ENCODE measurements at regions not wholly inside any gene's neighbourhood (a gene's known extent, or its start where the extent isn't known, plus 50 kb on each side); places are given as distances from the start of the nearest gene placed in this dataset.

- ChIA-PET CTCF (interaction anchor here (1.0 kb wide), 1 partner anchor 8 kb away, joined by 3 read pairs; no protein-coding TSS in a partner anchor), POLR2A (no interaction called here), SMC1A (ENCODE audit: uncharacterized antibody, unreplicated experiment) (no interaction called here), RAD21 (ENCODE audit: unreplicated experiment) (no interaction called here)
- no peak overlapping the region for H3K9ac ChIP-seq (ENCODE audit: control insufficient read depth, insufficient read depth, low read length)
- no peaks in the 10 kb centered on the region for H3K27me3 ChIP-seq (replicated peaks in 1 of 2; ENCODE audit: control insufficient read depth in 2 of 2, insufficient read depth in 2 of 2, low read length in 1 of 2)
- FAIRE-seq = no peak
- no TSS peak for BruUV-seq (replicated peaks)
- ATAC-seq = peak; percentile 34; the same call in 2 of the 3 replicates
- H4K20me1 ChIP-seq (ENCODE audit: control insufficient read depth, insufficient read depth) = no peaks in the 10 kb centered on the region
- intact Hi-C loops (cut with micrococcal nuclease; ENCODE audit: unreplicated experiment) = no loop called here
- H3K4me2 ChIP-seq (ENCODE audit: control insufficient read depth, insufficient read depth) = no peak overlapping the region
- no peak overlapping the region for H3K27ac ChIP-seq (ENCODE audit: control insufficient read depth, insufficient read depth)
- no peaks in the 10 kb centered on the region for H3K79me2 ChIP-seq (ENCODE audit: control insufficient read depth, insufficient read depth, low read length)
- TF ChIP-seq NRF1 (conservative IDR thresholded peaks at IDR 0.05; ENCODE audit: low read depth, low read length) (no peak), EED (IDR thresholded peaks at IDR 0.05; ENCODE audit: low read depth) (no peak), IRF5 (IDR thresholded peaks at IDR 0.05; ENCODE audit: borderline replicate concordance) (no peak)
- no peak for DNase-seq (ENCODE audit: low read depth, low spot score)
- no peak overlapping the region for H2AFZ ChIP-seq (ENCODE audit: control insufficient read depth, low read depth, low read length)
- in situ Hi-C loops (cut with MboI) = no loop called here
- WGBS (ENCODE audit: insufficient coverage, insufficient replicate concordance, low lambda C conversion rate, missing lambda C conversion rate) = 56% methylated on average over 3 of the region's 3 CpGs
- no peak overlapping the region for H3K4me3 ChIP-seq
- H3K9me3 ChIP-seq (replicated peaks; ENCODE audit: control insufficient read depth, insufficient read depth, low read length) = peaks cover 5% of the 10 kb centered on the region; the same call in 2 of the 3 replicates
- no peaks in the 10 kb centered on the region for H3K4me1 ChIP-seq (ENCODE audit: control insufficient read depth, insufficient read depth, low read length)
- H3K36me3 ChIP-seq (ENCODE audit: control insufficient read depth in 2 of 2, insufficient read depth in 2 of 2, low read length in 1 of 2) = no peaks in the 10 kb centered on the region
Measured at GRCh38 chr3:16721494-16721893, 116.3 kb upstream of the DAZL start.

GRCh38 chr3:16723978-16724377, 118.8 kb upstream of the DAZL start:
- Histone ChIP-seq H3K27ac (ENCODE audit: control insufficient read depth, insufficient read depth) (no peak overlapping the region), H4K20me1 (ENCODE audit: control insufficient read depth, insufficient read depth) (no peaks in the 10 kb centered on the region), H3K27me3 (replicated peaks in 1 of 2; ENCODE audit: control insufficient read depth in 2 of 2, insufficient read depth in 2 of 2, low read length in 1 of 2) (no peaks in the 10 kb centered on the region), H3K79me2 (ENCODE audit: control insufficient read depth, insufficient read depth, low read length) (no peaks in the 10 kb centered on the region), H3K9me3 (replicated peaks; ENCODE audit: control insufficient read depth, insufficient read depth, low read length) (peaks cover 6% of the 10 kb centered on the region), H3K9ac (ENCODE audit: control insufficient read depth, insufficient read depth, low read length) (no peak overlapping the region), H2AFZ (ENCODE audit: control insufficient read depth, low read depth, low read length) (no peak overlapping the region), H3K4me2 (ENCODE audit: control insufficient read depth, insufficient read depth) (no peak overlapping the region), H3K4me3 (no peak overlapping the region), H3K36me3 (ENCODE audit: control insufficient read depth in 2 of 2, insufficient read depth in 2 of 2, low read length in 1 of 2) (no peaks in the 10 kb centered on the region), H3K4me1 (ENCODE audit: control insufficient read depth, insufficient read depth, low read length) (no peaks in the 10 kb centered on the region)
- DNase-seq (ENCODE audit: low read depth, low spot score) (no peak), ATAC-seq (peak; percentile 56; the same call in 2 of the 3 replicates), FAIRE-seq (no peak)
- CTCF ChIA-PET = interaction anchor here (1.4 kb wide), 1 partner anchor 10 kb away, joined by 3 read pairs; no protein-coding TSS in a partner anchor
- SMC1A ChIA-PET (ENCODE audit: uncharacterized antibody, unreplicated experiment) = no interaction called here
- intact Hi-C loops (cut with micrococcal nuclease; ENCODE audit: unreplicated experiment) = no loop called here
- 0 out of 6 replicates have a peak, but pooled peaks of 1 of the 3 experiments have one; percentile 9 for TF ChIP-seq CTCF (IDR thresholded peaks at IDR 0.05 in 2 of 3, conservative IDR thresholded peaks at IDR 0.05 in 1 of 3; ENCODE audit: control insufficient read depth in 2 of 3, extremely low read depth in 1 of 3, insufficient read depth in 1 of 3, low read depth in 3 of 3, low read length in 3 of 3)
- no peak for TF ChIP-seq SUPT20H (IDR thresholded peaks at IDR 0.05; ENCODE audit: borderline replicate concordance, control insufficient read depth, low read depth, low read length)
- TF ChIP-seq HSF1 (IDR thresholded peaks at IDR 0.05; ENCODE audit: low read depth, low read length) = no peak
- 48% methylated on average over 1 of the region's 1 CpG for WGBS (ENCODE audit: insufficient coverage, insufficient replicate concordance, low lambda C conversion rate, missing lambda C conversion rate)
- in situ Hi-C loops (cut with MboI) = no loop called here
- POLR2A ChIA-PET = no interaction called here
- RAD21 ChIA-PET (ENCODE audit: unreplicated experiment) = no interaction called here
- BruUV-seq (replicated peaks) = no TSS peak
